HCT116 (cell line): ENCODE measurements at regions not wholly inside any gene's neighbourhood (a gene's known extent, or its start where the extent isn't known, plus 50 kb on each side); places are given as distances from the start of the nearest gene placed in this dataset.

Experiments used
- ATAC-seq: fragments of 200-7000 bp; cut with Tn5 transposase; 2 replicates; pipeline ENCODE4 v1.9.1; 2020; ENCODE audit warnings: mild to moderate bottlenecking, moderate library complexity
- BruUV-seq: library from RNA; stranded (reverse); fragments of 400-500 nt; replicated peaks from 2 replicates; lab custom pipeline; 2021; lab: Mats Ljungman, UMichigan
- CTCF ChIA-PET: fragments of 300-600 bp; sonication (Branson Sonifier 250); formaldehyde crosslinking; loops from one replicate; lab custom pipeline; 2021; ENCODE audit warnings: antibody characterized with exemption; lab: Charles Lee
- POLR2A ChIA-PET: fragments of 300-600, 350-600 bp; sonication (Branson Sonifier 250); formaldehyde crosslinking; loops from one replicate; lab custom pipeline; 2021; ENCODE audit warnings: antibody characterized with exemption; lab: Charles Lee
- RAD21 ChIA-PET, 2 experiments: fragments of 300-600 bp; sonication (Branson Sonifier 250); formaldehyde crosslinking; loops; one replicate each; lab custom pipeline; 2023; ENCODE audit warnings: low total read pairs in 2 of 2; ENCODE audit not compliant: uncharacterized antibody in 2 of 2, unreplicated experiment in 2 of 2, low non-redundant PET in 1 of 2; lab: Charles Lee
- DNase-seq: peaks from one replicate; pipeline ENCODE4 v3.0.0-alpha.2; 2010; ENCODE audit warnings: low read depth, low spot score
- H2AFZ ChIP-seq: fragments of 200-600 bp; shearing (Covaris generic), sonication (generic); 2 replicates; pipeline ENCODE4 v1.6.1; 2017; ENCODE audit warnings: low read depth, mixed run types, mixed read lengths, antibody characterized with exemption, low read length; ENCODE audit not compliant: poor library complexity, severe bottlenecking
- H3K27ac ChIP-seq: 2 replicates; pipeline ENCODE4 v1.5.1; 2012; ENCODE audit warnings: low read depth, low read length
- H3K27me3 ChIP-seq: fragments of 200-600 bp; sonication (generic); 2 replicates; pipeline ENCODE4 v1.6.1; 2016; ENCODE audit warnings: mixed run types, low read length, mixed read lengths; ENCODE audit not compliant: insufficient read depth
- H3K36me3 ChIP-seq, 2 experiments: fragments of 200-500 bp in 1 of 2; fragments of 200-600 bp in 1 of 2; sonication (Bioruptor generic) in 1 of 2; sonication (generic) in 1 of 2; 2 replicates each; pipeline versions ENCODE4 v1.5.1 to v1.6.1; 2014 to 2016; ENCODE audit warnings: low read length in 2 of 2, inconsistent platforms in 1 of 2, mixed read lengths in 1 of 2, mixed run types in 1 of 2; ENCODE audit not compliant: insufficient read depth in 2 of 2, control insufficient read depth in 1 of 2
- H3K4me1 ChIP-seq, 2 experiments: fragments of 200-600 bp in 1 of 2; sonication (generic) in 1 of 2; 2 replicates each; pipeline versions ENCODE4 v1.5.1 to v1.6.1; 2012 to 2017; ENCODE audit warnings: low read length in 2 of 2, inconsistent platforms in 1 of 2, mild to moderate bottlenecking in 1 of 2, mixed read lengths in 1 of 2, mixed run types in 1 of 2, moderate library complexity in 1 of 2; ENCODE audit not compliant: insufficient read depth in 2 of 2, control insufficient read depth in 1 of 2
- H3K4me2 ChIP-seq: fragments of 200-600 bp; sonication (generic); 2 replicates; pipeline ENCODE4 v1.6.1; 2017; ENCODE audit warnings: mixed run types, low read length, mixed read lengths
- H3K4me3 ChIP-seq, 2 experiments: fragments of 200-600 bp in 1 of 2; sonication (generic) in 1 of 2; replicated peaks in 1 of 2; 2 replicates each; pipeline ENCODE4 v1.5.1; 2011 to 2016; ENCODE audit warnings: low read length in 2 of 2, control low read depth in 1 of 2, low read depth in 1 of 2, mild to moderate bottlenecking in 1 of 2, mixed read lengths in 1 of 2, mixed run types in 1 of 2
- H3K79me2 ChIP-seq: fragments of 200-600 bp; sonication (generic); 2 replicates; pipeline ENCODE4 v1.6.1; 2017; ENCODE audit warnings: mild to moderate bottlenecking, mixed run types, low read length, moderate library complexity, mixed read lengths; ENCODE audit not compliant: insufficient read depth
- H3K9ac ChIP-seq: fragments of 200-600 bp; sonication (generic); 2 replicates; pipeline ENCODE4 v1.6.1; 2016; ENCODE audit warnings: low read length, mixed read lengths
- H3K9me2 ChIP-seq: fragments of 200-600 bp; sonication (generic), shearing (Covaris generic); 2 replicates; pipeline ENCODE4 v1.6.1; 2017; ENCODE audit warnings: mixed run types, mild to moderate bottlenecking, moderate library complexity; ENCODE audit not compliant: insufficient read depth
- H3K9me3 ChIP-seq, 2 experiments: fragments of 200-500 bp in 1 of 2; fragments of 200-600 bp in 1 of 2; sonication (Bioruptor generic) in 1 of 2; sonication (generic) in 1 of 2; 2 replicates each; pipeline ENCODE4 v1.6.1; 2014 to 2017; ENCODE audit warnings: low read length in 2 of 2, mixed read lengths in 2 of 2, inconsistent platforms in 1 of 2, low read depth in 1 of 2, mild to moderate bottlenecking in 1 of 2, mixed run types in 1 of 2, moderate library complexity in 1 of 2; ENCODE audit not compliant: control insufficient read depth in 1 of 2, insufficient read depth in 1 of 2
- H4K20me1 ChIP-seq: fragments of 200-600 bp; sonication (generic), shearing (Covaris generic); 2 replicates; pipeline ENCODE4 v1.6.1; 2017; ENCODE audit warnings: mixed run types, mild to moderate bottlenecking, moderate library complexity; ENCODE audit not compliant: insufficient read depth
- SIN3A ChIP-seq: IDR thresholded peaks from 2 replicates; pipeline ENCODE4 v1.6.1; 2012; ENCODE audit warnings: low read depth
- TCF7L2 ChIP-seq: IDR thresholded peaks from 2 replicates; pipeline ENCODE4 v1.7.0; 2011; ENCODE audit warnings: borderline replicate concordance, inconsistent platforms; ENCODE audit not compliant: insufficient read depth, insufficient read length; ENCODE audit errors: extremely low read depth
- intact Hi-C: fragments of 100-400 bp; cut with micrococcal nuclease; formaldehyde crosslinking; loops from 2 replicates; pipeline ENCODE4 v1.10.0; 2022

- intact Hi-C loops, result no loop called here
- Histone ChIP-seq H3K4me3 (no peak overlapping the region), H3K9me3 (0 out of 4 replicates have a peak, but pooled peaks cover 0 to 3% of the 10 kb centered on the region in 2 experiments), H3K27ac (no peak overlapping the region), H3K36me3 (no peaks in the 10 kb centered on the region), H3K9ac (no peak overlapping the region), H3K79me2 (no peaks in the 10 kb centered on the region), H3K9me2 (no peaks in the 10 kb centered on the region), H4K20me1 (no peaks in the 10 kb centered on the region), H3K4me2 (no peak overlapping the region), H3K4me1 (no peaks in the 10 kb centered on the region), H2AFZ (no peak overlapping the region), H3K27me3 (no peaks in the 10 kb centered on the region)
- ChIA-PET POLR2A (interaction anchor here (0.6 kb wide), 1 partner anchor 453 kb away, joined by 3 read pairs; no protein-coding TSS in a partner anchor), CTCF (no interaction called here), RAD21 (no interaction called here)
- DNase-seq, result no peak
- BruUV-seq, result no TSS peak
- no peak for ATAC-seq
- no peak for TF ChIP-seq SIN3A
- no peak for TF ChIP-seq TCF7L2
Observed at GRCh38 chr7:55622241-55622640, 49.9 kb upstream of the VOPP1 start.
